Endothelial cell (in vitro differentiated cells): ENCODE measurements at regions not wholly inside any gene's neighbourhood (a gene's known extent, or its start where the extent isn't known, plus 50 kb on each side); places are given as distances from the start of the nearest gene placed in this dataset.

ENCODE experiments used
- DNase-seq: peaks from one replicate; pipeline ENCODE4 v3.0.0; 2021; ENCODE audit warnings: low spot score
- H3K27ac Mint-ChIP-seq: one replicate; pipeline ENCODE4 v1.8.0; 2021; ENCODE audit warnings: mixed read lengths, inconsistent platforms; ENCODE audit not compliant: unreplicated experiment
- H3K27me3 Mint-ChIP-seq: one replicate; pipeline ENCODE4 v1.8.0; 2021; ENCODE audit warnings: mild to moderate bottlenecking, moderate library complexity, mixed read lengths, inconsistent platforms; ENCODE audit not compliant: unreplicated experiment
- H3K36me3 Mint-ChIP-seq: one replicate; pipeline ENCODE4 v1.8.0; 2021; ENCODE audit warnings: mild to moderate bottlenecking, low read depth, mixed read lengths, inconsistent platforms; ENCODE audit not compliant: unreplicated experiment
- H3K4me1 Mint-ChIP-seq: one replicate; pipeline ENCODE4 v1.8.0; 2021; ENCODE audit warnings: mild to moderate bottlenecking, mixed read lengths, inconsistent platforms; ENCODE audit not compliant: unreplicated experiment
- H3K4me3 Mint-ChIP-seq: one replicate; pipeline ENCODE4 v1.8.0; 2021; ENCODE audit warnings: mild to moderate bottlenecking, mixed read lengths, inconsistent platforms; ENCODE audit not compliant: unreplicated experiment
- H3K9me3 Mint-ChIP-seq: one replicate; pipeline ENCODE4 v1.8.0; 2021; ENCODE audit warnings: mixed read lengths, inconsistent platforms; ENCODE audit not compliant: unreplicated experiment
- TF ChIP-seq, protein P1 (sequence below): fragments of 200-600 bp; sonication (generic); IDR thresholded peaks from one replicate; pipeline ENCODE4 v1.5.0; 2021; ENCODE audit warnings: antibody characterized with exemption; ENCODE audit not compliant: unreplicated experiment

DNA sequence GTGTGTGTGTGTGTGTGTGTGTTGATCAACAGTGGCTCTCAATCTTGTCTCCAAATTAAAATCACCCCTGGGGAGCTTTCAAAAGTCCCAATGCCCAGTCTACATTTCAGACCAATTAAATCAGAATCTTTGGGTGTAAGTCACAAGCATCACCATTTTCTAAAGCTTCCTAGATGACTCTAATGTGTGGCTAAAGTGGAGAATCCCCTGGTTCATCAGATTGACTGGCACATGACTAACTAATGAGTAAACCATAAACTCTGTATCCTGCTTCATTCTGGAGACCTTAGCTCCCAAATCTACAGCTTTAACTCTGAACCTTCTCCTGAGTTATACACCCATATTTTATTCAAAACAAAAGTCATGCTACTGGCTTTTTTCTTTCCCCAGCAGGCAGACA lies 131.3 kb downstream of the SUCLA2 start:
- H3K36me3 Mint-ChIP-seq = peaks cover 12% of the 10 kb centered on the region
- peaks cover 2% of the 10 kb centered on the region for H3K27me3 Mint-ChIP-seq
- no peak overlapping the region for H3K27ac Mint-ChIP-seq
- H3K9me3 Mint-ChIP-seq = peaks cover 7% of the 10 kb centered on the region
- DNase-seq = no peak
- H3K4me1 Mint-ChIP-seq = peaks cover 2% of the 10 kb centered on the region
- H3K4me3 Mint-ChIP-seq = no peak overlapping the region
- TF ChIP-seq, protein P1, sequence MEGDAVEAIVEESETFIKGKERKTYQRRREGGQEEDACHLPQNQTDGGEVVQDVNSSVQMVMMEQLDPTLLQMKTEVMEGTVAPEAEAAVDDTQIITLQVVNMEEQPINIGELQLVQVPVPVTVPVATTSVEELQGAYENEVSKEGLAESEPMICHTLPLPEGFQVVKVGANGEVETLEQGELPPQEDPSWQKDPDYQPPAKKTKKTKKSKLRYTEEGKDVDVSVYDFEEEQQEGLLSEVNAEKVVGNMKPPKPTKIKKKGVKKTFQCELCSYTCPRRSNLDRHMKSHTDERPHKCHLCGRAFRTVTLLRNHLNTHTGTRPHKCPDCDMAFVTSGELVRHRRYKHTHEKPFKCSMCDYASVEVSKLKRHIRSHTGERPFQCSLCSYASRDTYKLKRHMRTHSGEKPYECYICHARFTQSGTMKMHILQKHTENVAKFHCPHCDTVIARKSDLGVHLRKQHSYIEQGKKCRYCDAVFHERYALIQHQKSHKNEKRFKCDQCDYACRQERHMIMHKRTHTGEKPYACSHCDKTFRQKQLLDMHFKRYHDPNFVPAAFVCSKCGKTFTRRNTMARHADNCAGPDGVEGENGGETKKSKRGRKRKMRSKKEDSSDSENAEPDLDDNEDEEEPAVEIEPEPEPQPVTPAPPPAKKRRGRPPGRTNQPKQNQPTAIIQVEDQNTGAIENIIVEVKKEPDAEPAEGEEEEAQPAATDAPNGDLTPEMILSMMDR = no peak

DNA sequence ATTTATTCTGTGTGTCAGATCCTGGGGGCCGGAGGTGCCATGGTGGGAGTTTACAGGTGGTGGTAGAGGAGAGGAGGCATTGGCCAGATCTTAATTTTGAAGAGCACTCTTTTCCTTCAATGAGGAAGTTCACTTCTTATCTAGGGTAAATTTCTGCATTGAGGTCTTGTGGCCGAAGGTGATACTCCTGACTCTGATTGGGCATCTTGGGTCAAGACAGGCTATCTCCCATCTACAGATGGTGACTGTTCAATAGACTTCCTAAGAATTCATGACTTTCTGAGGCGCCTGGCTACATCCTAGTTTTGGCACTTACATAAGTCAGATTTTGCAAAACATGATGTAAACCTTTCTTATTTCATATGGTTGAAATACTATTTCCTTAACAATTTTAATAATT lies 135.2 kb downstream of the SUCLA2 start:
- TF ChIP-seq, protein P1 = no peak
- H3K27me3 Mint-ChIP-seq = peaks cover 2% of the 10 kb centered on the region
- no peak overlapping the region for H3K27ac Mint-ChIP-seq
- H3K4me3 Mint-ChIP-seq = no peak overlapping the region
- H3K4me1 Mint-ChIP-seq = peaks cover 2% of the 10 kb centered on the region
- H3K36me3 Mint-ChIP-seq = no peaks in the 10 kb centered on the region
- no peaks in the 10 kb centered on the region for H3K9me3 Mint-ChIP-seq
- DNase-seq = no peak

DNA sequence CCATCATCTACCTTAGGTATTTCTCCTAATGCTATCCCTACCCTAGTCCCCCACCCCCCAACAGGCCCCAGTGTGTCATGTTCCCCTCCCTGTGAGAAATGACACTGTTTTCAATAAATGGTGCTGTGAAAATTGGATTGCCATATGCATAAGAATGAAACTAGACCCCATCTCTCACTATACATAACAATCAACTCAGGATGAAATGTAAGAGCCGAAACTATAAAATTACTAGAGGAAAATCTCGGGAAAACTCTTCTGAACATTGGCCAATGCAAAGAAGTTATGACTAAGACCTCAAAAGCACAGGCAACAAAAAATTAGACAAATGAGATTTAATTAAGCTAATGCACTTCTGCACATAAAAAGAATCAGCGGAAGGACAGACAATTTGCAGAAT lies 138.2 kb downstream of the SUCLA2 start:
- no peak overlapping the region for H3K4me3 Mint-ChIP-seq
- TF ChIP-seq, protein P1 = no peak
- no peaks in the 10 kb centered on the region for H3K36me3 Mint-ChIP-seq
- peaks cover 2% of the 10 kb centered on the region for H3K4me1 Mint-ChIP-seq
- peaks cover 2% of the 10 kb centered on the region for H3K27me3 Mint-ChIP-seq
- H3K9me3 Mint-ChIP-seq = no peaks in the 10 kb centered on the region
- no peak overlapping the region for H3K27ac Mint-ChIP-seq
- no peak for DNase-seq

DNA sequence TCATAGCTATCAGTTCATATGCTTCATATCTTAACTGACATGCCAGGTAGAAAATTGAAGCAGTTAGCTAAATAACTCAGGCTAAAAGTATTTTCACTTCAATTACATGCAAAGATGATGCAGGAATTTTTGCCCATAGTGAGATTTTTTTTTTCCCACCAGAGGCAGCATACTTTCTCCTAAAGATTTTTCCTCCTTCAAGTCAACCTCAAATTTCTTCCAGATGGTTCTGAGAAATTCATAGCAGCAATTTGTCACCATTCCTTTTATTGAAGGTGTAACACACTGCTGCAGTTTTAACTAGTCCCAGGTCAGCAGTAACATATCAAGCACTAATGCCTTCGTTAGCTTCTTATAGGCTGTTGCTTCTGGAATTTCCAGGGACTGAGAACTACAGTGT lies 141.9 kb downstream of the SUCLA2 start:
- H3K36me3 Mint-ChIP-seq = no peaks in the 10 kb centered on the region
- no peak for DNase-seq
- no peaks in the 10 kb centered on the region for H3K27me3 Mint-ChIP-seq
- H3K4me1 Mint-ChIP-seq = no peaks in the 10 kb centered on the region
- H3K27ac Mint-ChIP-seq = no peak overlapping the region
- H3K4me3 Mint-ChIP-seq = no peak overlapping the region
- TF ChIP-seq, protein P1 = no peak
- no peaks in the 10 kb centered on the region for H3K9me3 Mint-ChIP-seq

DNA sequence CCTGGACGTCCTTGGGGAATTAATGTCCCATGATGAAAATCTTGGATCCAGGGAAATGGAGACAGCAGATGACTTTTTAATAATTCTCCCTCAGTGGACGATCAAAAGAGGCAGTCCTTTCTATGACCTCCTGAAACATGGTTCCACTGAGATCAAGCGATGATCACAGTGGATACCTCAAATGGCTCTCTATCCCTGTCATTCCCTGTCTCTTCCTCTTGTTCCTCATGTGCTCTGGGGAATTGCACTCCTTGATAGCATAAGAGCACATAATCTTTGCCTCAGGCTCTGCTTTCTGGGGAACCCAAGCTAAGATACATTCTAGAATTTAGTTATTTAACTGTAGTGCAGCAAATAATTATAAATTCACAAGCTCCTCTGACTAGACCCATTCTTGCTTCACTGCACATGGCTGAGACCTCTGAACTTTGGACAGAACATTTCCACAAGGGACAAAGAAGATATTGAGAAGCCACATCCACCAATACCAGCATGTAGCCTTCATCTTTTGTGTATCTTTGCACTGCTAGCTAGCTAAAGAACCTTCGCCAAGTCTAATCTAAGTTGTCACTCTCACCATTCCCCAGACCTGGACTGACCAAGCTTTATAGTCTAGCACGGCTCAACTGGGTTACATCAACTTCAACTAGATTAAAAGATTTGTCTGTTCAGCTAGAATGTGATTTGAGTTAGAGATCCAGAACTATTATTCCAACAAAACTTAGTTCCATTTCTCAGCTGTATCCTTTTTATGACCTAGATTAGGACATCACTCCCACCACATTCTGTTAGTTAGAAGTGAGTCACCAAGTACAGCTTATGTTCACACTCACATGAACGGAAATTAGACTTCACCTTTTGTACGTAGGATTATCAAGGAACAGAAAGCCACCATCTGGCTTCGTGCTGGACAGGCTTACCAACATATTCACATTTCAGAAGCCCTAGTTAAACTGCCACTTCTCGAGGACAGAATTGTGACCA lies 142.7 kb downstream of the SUCLA2 start:
- H3K36me3 Mint-ChIP-seq = no peaks in the 10 kb centered on the region
- H3K27ac Mint-ChIP-seq = no peak overlapping the region
- no peaks in the 10 kb centered on the region for H3K9me3 Mint-ChIP-seq
- H3K4me3 Mint-ChIP-seq = no peak overlapping the region
- TF ChIP-seq, protein P1 = no peak
- H3K27me3 Mint-ChIP-seq = no peaks in the 10 kb centered on the region
- no peaks in the 10 kb centered on the region for H3K4me1 Mint-ChIP-seq
- no peak for DNase-seq
